Kidney tubule cell (primary cell): ENCODE measurements at regions not wholly inside any gene's neighbourhood (a gene's known extent, or its start where the extent isn't known, plus 50 kb on each side); places are given as distances from the start of the nearest gene placed in this dataset.
"Not testable (repeated sequence)": the region's sequence is repeated elsewhere in the genome, so short reads cannot be mapped to it uniquely, and the experiment has no call there.

Source experiments
- DNase-seq: peaks from one replicate; pipeline ENCODE4 v3.0.0-alpha.2; 2018; ENCODE audit warnings: low spot score

DNA sequence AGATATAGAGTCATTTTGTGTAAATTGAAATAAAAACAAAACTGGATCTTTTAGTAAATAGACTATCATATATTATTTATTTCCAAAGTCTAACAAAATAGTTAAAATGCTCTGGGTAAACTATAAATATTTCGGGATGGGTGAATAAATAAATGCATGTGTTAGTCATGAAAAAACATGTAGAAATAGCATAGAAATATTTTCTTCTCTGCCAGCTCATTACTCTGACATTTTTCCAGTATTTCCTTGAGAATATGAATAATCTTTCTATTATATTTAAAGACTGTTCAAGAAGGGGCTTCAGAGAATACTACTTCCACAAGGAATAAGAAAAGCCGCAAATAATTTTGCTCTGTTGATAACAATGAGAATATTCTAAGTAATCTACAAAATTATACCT, 880.4 kb downstream of the TRIB2 start:
- no peak for DNase-seq

DNA sequence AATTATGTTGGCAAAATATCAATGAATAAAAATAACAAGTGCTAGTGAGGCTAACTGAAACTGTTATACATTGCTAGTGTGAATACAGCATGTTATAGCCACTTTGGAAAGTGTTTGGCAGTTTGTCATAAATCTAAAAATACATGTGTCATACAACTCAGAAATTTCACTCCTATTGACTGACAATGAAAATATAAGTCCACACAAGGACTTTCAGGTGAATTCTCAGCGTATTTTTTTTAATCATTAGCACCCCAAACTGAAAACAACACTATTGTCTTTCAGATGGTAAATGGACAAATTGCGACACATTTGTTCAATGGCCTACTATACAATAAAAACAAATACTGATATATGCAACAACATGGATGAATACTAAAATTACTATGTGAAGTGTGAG, 884.8 kb downstream of the TRIB2 start:
- no peak for DNase-seq

DNA sequence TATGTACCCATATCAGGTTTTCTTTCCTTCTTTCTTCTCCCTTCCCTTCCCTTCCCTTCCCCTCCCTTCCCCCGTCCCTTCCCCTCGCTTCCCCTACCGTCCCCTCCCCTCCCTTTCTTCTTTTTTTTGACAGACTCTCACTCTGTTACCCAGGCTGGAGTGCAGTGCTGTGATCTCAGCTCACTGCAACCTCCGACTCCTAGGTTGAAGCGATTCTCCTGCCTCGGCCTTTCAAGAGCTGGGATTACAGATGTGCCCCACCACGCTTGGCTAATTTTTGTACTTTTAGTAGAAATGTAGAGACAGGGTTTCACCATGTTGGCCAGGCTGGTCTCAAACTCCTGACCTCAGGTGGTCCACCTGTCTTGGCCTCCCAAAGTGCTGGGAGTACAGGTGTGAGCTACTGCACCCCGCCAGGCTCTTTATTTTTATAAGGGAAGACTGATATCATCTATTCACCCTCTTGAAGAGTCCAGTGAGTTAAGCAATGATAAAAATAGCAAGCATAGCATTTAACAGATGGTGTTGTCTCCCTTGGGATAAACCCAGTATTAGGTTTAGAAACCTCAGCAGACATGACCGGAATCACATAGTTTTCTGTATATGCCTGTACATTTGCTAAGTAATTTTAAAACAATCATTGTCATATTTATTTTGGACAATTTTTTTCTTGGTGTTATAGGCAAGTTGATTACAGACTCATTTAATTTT, 888.4 kb downstream of the TRIB2 start:
- no peak for DNase-seq

DNA sequence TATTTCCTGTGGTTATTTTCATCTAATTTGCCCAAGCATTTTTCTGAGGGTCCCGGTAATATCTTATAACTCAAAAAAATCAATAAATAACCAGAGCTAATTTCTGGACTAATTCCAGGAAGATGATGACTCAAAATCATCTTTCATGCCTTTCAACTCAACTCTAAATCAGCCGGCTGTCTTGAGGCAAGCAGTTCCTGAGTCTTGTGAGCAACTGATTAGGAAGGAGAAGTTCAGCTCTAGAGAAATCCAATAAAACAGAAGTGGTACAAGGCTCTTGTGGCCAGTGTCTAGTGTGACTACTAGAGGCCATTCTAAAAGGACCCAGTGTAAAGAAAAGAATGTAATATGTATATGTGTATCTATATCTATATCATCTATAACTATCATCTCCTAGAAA, 890.4 kb downstream of the TRIB2 start:
- no peak for DNase-seq

DNA sequence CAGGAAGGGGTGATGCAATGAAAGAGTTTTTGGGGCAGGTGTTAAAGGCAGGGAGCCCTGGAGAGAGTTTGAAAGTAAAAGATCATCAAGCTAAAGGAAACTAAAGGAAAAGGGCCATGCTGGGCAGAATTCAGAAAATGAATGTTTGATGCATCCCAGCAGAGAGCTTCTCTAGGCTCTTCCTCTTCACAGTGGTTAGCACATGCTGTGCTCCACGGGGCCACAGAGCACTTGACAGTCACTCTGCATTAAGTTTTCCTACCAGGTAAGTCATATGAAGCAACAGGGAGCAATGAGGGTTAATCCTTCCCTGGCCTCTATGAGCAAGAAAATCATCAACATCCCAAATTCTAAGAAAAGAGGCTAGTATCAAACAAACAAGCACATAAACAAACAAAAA, 895.2 kb downstream of the TRIB2 start:
- DNase-seq = no peak

DNA sequence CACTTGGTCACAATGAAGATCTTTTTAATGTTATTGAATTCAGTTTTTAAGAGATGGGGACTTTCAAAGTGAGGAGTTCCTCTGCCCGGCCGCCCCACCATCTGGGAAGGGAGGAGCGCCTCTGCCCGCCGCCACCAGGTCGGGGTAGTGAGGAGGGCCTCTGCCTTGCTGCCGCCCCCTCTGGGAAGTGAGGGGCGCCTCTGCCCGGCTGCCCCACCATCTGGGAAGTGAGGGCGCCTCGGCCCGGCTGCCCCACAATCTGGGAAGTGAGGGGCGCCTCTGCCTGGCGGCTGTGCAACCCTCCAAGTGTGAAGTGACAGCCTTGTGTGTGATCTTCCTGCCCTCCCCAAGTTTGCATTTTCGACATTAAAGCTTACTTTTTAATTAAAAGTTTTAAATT, 899.3 kb downstream of the TRIB2 start:
- no peak for DNase-seq

DNA sequence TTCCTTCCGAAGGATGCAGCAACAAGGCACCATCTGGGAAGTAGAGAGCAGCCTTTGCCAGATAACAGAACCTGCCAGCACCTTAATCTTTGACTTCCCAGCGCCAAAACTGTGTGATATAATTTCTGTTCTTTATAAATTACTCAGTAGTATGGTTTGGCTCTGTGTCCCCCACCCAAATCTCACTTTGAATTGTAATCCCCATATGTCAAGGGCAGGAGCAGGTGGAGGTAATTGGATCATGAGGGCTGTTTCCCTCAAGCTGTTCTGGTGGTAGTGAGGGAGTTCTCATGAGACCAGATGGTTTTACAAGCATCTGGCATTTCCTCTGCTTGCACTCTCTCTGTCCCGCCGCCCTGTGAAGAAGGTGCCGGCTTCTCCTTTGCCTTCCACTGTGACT, 899.9 kb downstream of the TRIB2 start:
- no peak for DNase-seq

DNA sequence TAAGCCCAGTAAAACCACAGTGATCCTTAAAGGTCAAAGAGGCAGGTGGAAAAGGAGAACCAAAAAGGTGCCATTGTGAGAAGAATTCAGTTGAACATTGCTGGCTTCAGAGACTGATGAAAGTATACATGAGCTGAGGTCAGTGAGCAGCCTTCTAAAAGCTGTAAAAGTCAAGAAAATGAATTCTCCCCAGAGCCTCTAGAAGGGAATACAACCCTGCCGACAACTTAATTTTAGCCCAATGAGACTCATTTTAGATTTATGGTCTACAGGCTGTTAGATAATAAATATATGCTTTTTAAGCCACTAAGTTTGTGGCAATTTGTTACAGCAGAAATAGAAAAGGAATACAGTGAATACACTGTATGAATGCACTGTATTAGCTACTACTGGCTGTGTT, 911.4 kb downstream of the TRIB2 start:
- no peak for DNase-seq

DNA sequence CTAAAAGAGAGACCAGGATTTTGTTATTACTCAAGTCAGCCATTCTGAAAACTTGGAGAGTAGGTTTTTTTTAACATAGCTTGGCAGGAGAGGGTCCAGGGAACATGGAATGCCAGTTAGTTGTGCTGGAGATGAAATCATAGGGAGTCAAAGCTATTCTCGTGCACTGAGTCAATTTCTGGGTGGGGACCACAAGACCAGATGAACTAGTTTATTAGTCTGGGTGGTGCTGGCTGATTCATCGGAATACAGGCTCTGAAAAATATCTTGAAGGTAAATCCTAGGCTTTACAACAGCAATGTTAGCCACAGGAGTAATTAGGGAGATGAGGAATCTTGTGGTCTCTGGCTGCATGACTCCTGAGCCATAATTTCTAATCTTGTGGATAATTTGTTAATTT, 921.4 kb downstream of the TRIB2 start:
- DNase-seq = peak; percentile 44

DNA sequence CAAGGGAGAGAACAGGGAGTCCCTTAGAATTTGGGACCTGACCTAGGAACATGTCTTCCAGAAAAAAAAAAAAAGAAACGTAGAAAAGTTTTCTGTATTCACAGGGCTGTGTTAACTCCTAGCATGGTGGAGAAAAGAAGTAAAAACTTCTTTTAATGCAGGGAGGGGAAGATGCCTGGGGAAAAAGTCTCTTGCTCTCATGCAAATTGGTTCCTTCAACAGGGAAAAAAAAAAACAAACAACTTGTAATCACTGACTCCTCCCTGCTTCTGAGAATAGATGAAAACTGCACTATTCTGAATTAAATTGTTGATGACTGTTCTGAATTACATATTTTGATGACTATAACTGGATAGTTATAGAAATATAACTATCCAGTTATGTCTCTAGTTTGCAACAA, 933.2 kb downstream of the TRIB2 start:
- no peak for DNase-seq

DNA sequence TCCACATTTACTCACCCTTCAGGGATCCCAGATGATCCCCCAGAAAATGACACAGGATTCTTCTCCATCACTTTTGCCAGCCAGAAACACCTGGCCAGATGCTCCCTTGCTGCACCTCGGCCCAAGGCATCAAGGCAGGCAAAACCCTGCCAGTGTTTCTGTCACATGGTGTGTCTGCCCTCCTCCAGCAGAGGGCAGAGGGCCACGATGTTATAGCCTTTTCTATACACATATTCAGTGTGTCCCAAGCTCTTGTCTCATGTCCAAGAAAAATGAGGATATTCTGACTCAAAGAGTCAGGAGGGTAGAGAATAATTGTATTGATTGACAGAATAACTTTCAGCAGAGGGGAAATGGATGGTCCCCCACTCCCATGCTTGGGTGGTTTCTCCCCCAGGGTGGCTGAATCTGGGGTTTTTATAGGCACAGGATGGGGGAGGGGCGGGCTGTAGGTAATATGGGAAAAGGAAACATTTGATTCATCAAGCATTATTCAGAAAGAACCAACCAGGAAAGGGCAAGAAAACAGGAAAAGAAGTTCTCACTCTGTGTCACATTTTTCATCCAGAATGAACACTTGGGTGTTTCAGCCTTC, 933.9 kb downstream of the TRIB2 start:
- no peak for DNase-seq

DNA sequence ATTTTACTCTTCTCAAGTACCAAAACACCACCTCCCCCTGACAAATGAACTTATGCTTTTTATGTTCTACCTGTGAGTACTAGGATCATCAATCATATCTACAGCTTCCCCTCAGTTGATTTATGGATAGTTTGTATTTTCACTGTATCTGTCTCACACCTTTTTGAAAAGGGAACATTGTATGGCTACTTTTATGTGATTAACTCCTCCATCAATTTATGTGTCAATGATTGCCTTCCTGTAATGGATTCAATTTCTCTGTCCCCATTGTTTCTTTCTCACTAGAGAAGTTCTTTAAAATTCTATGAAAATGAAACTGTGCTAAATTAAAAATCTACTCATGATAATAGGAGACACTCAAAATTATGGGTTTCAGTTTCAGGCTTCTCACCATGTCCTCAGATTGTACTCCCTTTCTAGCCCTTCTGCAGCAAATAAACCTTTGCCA, 935.0 kb downstream of the TRIB2 start:
- no peak for DNase-seq

DNA sequence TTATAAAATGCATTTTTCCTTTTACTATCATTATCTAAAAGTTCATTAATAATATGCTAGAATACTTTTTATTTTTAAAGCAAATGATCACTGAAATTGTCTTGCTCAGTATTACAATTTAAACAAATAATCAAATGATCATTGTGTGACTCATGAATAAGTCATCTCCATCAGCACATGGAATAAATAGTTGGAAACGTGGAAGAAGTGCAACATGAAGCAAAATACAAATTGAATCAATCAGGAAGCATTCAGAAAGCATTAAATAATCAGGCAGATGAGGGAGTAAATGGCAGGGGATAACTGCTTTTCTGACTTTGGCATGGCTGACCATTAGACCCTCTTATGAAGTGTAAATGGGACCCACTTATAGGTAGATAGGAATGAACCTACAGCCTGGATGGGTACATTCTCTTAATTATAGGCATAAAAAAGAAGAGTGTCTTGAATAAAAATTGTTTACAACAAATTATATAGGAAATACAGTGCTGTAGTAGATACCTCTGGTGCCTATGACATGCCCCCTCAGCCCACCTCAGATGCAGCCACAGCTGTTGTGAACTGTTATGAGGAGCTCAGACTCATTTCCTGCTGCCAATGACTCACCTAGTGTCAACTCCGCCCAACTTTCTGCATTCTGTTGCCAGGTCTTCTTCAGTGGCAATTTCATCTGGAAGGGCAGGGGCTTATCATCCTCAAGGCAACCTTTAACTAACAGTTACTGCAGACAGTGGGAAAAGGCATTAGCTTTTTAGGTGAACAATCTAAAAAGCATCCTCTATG, 936.0 kb downstream of the TRIB2 start:
- peak; percentile 54 for DNase-seq

DNA sequence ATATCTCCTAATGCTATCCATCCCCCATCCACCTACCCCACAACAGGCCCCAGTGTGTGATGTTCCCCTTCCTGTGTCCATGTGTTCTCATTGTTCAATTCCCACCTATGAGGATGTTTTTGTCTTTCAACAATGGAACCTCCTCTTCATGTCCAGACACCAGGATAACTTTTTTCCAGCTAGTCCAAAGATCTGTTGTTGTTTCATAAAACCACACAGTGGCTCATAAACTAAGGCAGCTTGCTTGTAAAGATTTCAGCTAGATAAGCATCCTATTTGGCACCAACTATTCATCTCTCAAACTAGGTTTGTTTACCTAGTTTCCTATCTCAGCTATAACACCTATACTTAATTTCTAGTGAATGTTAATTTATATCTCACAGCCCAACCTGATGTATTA, 937.7 kb downstream of the TRIB2 start:
- DNase-seq = no peak

DNA sequence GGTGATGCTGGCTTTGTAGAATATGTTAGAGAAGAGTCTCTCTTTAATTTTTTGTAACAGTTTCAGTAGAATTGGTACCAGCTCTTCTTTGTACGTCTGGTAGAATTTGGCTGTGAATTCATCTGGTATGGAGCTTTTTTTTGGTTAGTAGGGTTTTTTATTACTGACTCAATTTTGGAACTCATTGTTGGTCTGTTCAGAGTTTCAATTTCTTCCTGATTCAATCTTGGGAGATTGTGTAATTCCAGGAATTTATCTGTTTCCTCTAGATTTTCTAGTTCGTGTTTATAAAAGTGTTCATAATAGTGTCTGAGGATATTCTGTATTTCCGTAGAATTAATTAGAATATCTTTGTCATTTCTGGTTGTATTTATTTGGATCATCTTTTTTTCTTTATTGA, 943.5 kb downstream of the TRIB2 start:
- DNase-seq = no peak

DNA sequence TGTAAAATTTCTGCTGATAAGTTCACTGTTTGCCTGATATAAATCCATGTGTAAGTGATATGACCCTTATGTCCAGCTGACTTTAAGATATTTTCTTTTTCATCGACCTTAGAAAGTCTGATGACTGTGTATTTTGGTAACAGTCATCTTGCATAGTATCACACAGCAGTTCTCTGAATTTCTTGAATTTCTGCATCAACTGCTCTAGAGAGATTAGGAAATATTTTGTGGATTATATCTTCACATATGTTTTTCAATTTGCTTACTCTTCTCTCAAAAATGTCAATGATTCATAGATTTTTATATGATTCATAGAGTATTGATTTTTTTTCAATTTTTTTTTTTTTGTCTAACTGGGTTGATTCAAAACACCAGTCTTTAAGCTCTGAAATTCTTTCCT, 945.3 kb downstream of the TRIB2 start:
- no peak for DNase-seq

DNA sequence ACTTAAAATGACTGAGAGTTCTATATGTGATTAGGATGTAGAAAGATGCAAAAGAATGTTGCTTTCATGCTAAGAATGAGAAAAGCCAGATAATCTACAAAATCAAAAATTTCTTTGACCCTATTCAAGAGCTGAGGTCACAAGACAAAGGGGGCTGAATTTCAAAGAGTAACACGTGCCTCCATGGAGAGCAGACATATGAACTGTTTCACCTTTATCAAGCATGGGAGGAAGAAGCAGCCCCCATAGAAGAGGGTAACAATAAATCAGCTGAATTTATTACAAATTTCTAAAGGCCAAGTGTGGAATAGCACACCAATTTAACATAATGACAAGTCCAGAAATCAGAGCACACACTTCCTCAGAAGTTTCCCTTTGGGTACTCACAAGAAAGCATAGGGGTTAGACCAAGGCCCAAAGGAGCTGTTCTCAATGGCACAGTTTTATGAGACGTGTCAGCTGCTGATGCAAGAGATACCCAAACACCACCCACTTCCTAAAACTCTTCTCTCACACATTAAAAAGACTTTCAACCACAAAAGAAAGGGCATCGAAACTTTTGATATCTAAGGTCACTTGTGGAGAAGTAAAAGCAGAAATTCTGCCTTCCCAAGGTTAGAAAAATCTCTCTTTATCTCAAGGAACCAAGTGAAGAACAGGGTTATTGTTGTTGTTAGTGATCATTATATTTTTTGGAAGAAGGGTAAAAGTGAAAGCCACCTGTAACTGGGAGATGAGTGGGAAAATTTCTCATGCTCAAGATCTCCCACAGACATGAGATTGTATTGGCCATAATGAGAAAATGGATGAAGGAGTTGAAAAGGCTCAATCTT, 950.1 kb downstream of the TRIB2 start:
- no peak for DNase-seq

DNA sequence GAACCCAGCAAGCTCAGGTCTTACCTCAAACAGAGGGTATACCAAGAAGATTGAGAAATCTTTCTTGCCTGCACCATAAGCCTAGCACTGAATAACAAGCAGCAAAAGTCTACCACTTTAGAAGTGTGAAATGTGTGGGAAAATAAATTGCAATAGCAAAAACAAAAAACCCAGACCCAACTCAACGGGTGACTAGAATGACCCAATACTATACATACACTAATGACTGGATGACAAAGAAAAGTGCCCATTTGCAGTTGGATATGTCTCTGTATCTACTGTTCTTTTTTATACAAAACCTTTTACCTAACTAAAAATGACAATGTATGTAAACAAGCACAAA, 950.6 kb downstream of the TRIB2 start:
- no peak for DNase-seq

DNA sequence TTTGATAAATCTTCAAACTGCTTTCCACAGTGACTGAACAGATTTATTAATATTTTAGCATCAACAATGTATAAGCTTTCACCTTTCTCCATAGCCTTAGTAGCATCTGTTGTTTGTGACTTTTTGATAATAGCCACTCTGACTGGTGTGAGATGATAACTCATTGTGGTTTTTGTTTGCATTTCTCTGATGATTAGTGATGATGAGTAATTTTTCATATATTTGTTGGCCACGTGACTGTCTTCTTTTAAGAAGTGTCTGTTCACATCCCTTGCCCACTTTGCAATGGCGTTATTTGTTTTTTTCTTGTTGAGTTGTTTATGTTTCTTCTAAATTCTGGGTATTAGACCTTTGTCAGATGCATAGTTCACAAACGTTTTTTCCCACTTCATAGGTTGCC, 952.9 kb downstream of the TRIB2 start:
- no peak for DNase-seq

DNA sequence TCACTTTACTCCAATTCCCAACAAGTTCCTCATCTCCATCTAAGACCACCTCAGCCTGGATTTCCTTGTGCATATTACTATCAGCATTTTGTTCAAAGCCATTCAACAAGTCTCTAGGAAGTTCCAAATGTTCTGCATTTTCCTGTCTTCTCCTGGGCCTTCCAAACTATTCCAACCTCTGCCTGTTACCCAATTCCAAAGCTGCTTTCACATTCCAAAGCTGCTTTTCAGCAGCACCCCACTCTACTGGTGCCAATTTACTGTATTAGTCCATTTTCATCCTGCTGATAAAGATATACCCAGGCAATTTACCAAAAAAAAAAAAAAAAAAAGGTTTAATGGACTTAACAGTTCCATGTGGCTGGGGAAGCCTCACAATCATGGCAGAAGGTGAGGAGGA, 957.1 kb downstream of the TRIB2 start:
- DNase-seq = not testable (repeated sequence)

DNA sequence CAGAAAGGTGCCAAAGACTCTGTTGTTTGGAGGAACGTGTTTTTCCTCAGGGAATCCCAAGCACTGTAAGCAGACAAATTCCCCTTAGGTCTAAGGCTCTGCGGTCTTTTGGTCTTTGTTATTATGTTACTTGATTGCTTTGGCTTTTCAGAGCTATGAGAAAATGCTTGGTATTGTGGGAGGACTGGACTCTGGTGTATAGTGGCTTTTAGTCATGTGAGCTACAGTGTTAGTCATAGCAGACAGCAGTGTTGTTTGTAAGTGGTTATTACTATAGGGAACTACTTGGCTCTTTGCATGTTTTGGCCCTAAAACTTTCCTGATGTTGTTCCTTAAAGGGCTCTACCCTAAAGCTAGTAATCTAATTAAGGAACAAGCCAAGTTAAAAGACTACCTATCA, 956.2 kb upstream of the LRATD1 start:
- DNase-seq = no peak

DNA sequence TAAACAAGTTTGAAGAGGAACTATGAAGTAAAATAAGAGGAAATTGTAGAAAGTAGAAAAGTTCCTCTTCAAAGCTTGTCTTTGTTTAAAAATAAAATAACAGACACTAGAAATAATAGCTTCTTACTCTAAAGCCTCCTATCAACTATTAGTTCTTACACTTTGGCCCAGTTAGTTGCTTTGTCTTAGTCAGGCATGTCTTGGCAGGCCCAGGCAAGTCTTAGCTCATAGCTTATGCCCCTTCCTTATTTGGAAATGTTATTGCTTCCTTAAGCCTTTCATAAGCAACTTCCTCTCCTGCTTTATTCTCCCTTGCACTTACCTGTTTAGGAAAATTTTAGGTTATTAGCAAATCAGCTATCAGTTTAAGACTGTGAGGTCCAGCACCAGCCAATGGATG, 950.6 kb upstream of the LRATD1 start:
- DNase-seq = peak; percentile 4
